HG02678 (cell line): ENCODE measurements at regions not wholly inside any gene's neighbourhood (a gene's known extent, or its start where the extent isn't known, plus 50 kb on each side); places are given as distances from the start of the nearest gene placed in this dataset.
"Not testable (repeated sequence)": the region's sequence is repeated elsewhere in the genome, so short reads cannot be mapped to it uniquely, and the experiment has no call there.

ENCODE experiments used
- ATAC-seq: cut with Tn5 transposase; IDR thresholded peaks from one replicate; pipeline ENCODE4 v1.9.1; 2021; ENCODE audit warnings: mild to moderate bottlenecking, moderate library complexity; ENCODE audit not compliant: unreplicated experiment

DNA sequence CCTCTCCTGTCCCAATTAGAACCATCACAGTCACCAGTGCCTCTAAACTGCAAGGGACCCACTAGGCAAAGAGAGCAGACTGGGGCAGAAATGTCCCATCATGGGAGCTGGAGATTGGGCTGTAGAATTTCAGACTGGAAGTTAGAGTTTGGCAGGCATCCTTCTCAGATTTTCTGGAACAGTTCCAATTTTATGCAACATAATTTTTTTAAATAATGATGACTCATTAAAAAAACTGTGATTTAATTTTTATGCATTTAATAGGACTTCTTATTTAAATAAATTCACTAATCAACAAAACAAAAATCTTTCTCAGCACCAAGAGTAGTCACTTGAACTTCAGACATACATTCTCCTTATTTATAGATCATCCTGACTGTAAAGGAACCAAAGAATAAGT, 84.6 kb upstream of the SLC7A14 start:
- no peak for ATAC-seq

DNA sequence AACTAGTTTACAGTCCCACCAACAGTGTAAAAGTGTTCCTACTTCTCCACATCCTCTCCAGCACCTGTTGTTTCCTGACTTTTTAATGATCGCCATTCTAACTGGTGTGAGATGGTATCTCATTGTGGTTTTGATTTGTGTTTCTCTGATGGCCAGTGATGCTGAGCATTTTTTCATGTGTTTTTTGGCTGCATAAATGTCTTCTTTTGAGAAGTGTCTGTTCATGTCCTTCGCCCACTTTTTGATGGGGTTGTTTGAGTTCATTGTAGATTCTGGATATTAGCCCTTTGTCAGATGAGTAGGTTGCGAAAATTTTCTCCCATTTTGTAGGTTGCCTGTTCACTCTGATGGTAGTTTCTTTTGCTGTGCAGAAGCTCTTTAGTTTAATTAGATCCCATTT, 77.1 kb upstream of the SLC7A14 start:
- ATAC-seq = not testable (repeated sequence)

DNA sequence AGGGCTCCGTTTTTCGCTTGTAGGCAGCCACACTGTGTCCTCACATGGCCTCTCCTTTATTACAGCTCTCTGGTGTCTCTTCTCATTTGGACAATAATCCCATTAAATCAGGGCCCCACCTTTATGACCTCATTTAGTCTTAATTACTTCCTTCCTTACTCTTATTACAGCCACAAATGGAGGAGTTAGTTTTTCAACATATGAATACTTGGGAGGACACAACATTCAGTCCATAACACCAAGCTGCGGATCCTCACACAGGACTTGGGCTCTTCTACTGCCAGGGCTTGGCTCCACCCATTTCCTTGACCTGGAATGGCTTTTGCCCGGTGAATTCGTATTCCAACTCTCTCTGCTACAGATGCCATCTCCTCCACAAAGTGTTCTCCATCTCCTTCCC, 74.3 kb upstream of the SLC7A14 start:
- ATAC-seq = no peak

DNA sequence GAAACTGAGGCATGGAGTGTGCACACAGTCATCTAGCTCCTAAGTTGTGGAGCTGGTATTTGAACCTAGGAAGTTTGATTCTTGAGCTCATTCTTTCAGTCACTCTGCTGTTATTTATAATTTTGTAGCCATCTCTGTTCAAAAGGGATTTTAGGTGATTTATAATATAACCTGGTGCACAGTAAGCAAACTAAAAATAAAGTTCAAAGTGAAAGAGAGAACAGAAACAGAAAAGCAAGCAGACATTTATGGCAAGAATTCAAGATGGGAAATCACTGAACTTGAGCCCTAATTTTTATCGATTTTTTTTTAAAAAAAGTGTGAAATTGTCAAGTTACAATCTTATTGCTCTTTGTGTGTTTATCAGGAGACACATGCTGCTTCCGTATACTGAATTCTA, 71.4 kb upstream of the SLC7A14 start:
- ATAC-seq = no peak

- no peak for ATAC-seq
These were observed 70.4 kb upstream of the SLC7A14 start for GRCh38 chr3:170656284-170656683.

DNA sequence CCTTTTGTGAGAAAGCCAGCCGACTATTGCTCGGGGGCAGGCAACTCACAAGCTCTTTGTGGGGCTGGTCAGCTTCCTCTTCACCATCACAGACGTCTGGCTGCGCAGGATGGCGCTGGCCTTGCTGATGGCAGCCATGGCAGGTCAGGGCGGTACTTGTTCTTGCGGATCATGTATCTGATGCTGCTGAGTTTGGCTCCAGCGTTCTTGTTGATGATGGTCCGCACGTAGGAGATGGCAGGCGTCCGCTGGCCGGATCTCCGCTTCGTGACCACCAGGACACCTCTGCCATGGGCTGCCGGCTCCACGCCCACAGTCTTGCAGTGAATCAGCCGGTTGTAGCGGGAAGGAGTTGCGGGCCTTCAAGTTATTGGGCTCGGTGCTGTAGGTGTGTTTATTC, 67.9 kb upstream of the SLC7A14 start:
- no peak for ATAC-seq

- no peak for ATAC-seq
These were observed 65.5 kb upstream of the SLC7A14 start for GRCh38 chr3:170651260-170651845.

DNA sequence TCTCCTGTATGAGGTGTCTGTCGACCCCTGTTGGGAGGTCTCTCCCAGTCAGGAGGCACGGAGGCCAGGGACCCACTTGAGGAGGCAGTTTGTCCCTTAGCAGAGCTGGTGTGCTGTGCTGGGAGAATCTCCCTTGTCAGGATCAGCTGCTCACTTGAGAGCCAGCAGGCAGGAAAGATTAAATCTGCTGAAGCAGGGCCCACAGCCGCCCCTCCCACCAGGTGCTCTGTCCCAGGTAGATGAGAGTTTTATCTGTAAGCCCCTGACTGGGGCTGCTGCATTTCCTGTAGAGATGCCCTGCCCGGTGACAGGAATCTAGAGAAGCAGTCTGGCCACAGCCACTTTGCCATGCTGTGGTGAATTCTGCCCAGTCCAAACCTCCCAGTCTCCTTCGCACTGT, 64.7 kb upstream of the SLC7A14 start:
- ATAC-seq = not testable (repeated sequence)

DNA sequence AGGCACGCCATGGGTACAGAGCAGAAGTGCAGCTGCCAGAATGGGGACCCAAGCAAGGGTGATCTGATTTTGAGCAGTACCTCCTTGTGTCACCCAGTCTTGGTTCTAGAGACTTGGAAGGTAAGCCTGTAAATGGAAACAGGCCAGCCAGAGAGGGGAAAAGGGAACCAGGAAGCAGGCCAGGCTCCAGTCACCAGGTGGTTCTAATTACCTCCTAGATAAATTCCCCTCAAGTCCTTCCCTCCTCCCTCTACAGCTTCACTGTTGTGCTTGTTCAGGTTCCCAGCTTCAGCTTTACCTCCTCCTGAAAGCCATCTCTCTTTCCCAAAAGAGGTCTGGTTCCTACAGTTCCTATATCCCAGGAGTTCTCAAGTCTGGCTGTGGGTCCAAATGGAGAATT, 58.8 kb upstream of the SLC7A14 start:
- no peak for ATAC-seq

GRCh38 chr3:170643831-170644230, 58.0 kb upstream of the SLC7A14 start:
- ATAC-seq = no peak

- no peak for ATAC-seq
These were observed 57.2 kb upstream of the SLC7A14 start for GRCh38 chr3:170642882-170643601.

GRCh38 chr3:170641510-170642236, 55.8 kb upstream of the SLC7A14 start:
- no peak for ATAC-seq

GRCh38 chr3:170640737-170641171, 54.9 kb upstream of the SLC7A14 start:
- ATAC-seq = no peak

GRCh38 chr3:170638988-170639387, 53.1 kb upstream of the SLC7A14 start:
- ATAC-seq = no peak

- no peak for ATAC-seq
These were observed 51.4 kb upstream of the SLC7A14 start for GRCh38 chr3:170637306-170637705.

DNA sequence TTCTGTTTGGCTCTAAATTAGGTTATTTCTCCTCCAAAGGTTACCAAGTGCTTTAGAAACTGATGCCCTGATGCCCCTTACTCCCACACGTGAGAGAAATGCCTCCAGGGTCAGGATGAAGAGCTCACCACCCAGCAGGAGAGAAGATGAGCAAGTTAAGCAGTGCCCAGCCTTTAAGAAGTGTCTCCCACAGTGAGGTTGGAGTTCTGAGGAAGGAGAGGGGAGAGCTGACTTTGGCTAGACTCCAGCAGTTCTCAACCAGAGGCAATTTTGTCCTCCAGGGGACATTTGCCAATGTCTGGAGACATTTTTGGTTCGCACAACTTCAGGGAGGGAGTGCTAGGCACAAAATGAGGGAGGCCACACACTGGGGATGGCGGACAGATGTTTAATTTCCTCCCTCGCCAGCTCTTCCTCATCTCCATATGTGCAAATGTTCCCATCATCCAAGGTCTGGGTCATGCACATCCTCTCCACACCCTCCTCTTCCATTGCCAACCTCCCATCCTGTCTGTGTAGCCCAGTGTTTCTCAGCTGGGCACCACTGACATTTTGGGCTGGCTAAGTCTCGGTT, 50.6 kb upstream of the SLC7A14 start:
- ATAC-seq = no peak
